ENCODE measurements at regions not wholly inside any gene's neighbourhood (a gene's known extent, or its start where the extent isn't known, plus 50 kb on each side); places are given as distances from the start of the nearest gene placed in this dataset.

- Mint-ChIP-seq H3K27ac (ENCODE audit: unreplicated experiment) (no peak overlapping the region), H3K36me3 (ENCODE audit: low read depth) (no peaks in the 10 kb centered on the region), H3K27me3 (ENCODE audit: low read depth) (peaks cover 14% of the 10 kb centered on the region), H3K9me3 (ENCODE audit: low read depth) (peaks cover 12% of the 10 kb centered on the region), H3K4me1 (ENCODE audit: low read depth) (no peaks in the 10 kb centered on the region), H3K4me3 (ENCODE audit: unreplicated experiment) (no peak overlapping the region)
- TF ChIP-seq CTCF (IDR thresholded peaks at IDR 0.05) = no peak
- no peak for DNase-seq (ENCODE audit: low spot score)
Measured at GRCh38 chr1:29397256-29397590, 160.9 kb downstream of the PTPRU start.

DNA sequence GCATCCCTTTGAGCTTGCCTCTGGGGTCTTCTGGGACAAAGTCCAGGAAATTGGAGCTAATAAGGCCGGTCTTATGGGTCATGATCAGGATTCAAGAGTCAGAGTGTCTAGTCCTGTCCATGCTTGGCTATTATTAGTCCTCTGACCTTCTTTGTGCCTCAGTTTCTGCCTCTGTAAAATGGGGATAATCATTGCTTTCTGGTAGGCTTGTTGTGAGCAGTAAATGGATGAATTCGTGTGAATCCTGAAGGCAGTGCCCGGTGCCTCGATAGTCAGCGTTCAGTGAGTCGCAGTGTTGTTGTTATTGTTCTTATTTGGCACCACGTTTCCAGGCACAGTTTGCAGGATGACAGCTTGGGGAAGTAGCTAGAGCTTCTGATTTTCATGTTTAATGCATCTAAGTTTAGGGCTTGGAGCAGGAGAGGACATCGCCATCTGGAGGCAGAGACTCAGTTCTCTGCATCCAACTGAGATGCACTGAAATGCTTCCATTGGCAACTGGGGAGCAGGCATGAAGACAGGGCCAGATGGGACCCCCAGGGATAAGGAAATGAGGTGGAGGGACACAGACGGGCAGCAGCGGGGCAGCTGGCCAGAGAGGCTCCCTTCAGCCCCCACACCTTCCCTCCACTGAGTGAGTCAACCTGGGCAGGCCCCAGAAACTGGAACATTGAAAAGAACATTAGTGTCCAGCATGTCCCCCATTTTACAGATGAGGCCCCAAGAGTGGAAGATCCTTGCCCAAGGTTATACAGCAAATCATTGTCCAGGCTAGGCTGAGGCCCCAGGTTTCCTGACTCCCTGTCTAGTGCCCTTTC lies 160.3 kb downstream of the PTPRU start:
- DNase-seq (ENCODE audit: low spot score) = no peak
- peaks cover 12% of the 10 kb centered on the region for H3K9me3 Mint-ChIP-seq (ENCODE audit: low read depth)
- H3K27ac Mint-ChIP-seq (ENCODE audit: unreplicated experiment) = no peak overlapping the region
- no peaks in the 10 kb centered on the region for H3K4me1 Mint-ChIP-seq (ENCODE audit: low read depth)
- no peaks in the 10 kb centered on the region for H3K36me3 Mint-ChIP-seq (ENCODE audit: low read depth)
- peak; percentile 58 for TF ChIP-seq CTCF (IDR thresholded peaks at IDR 0.05)
- H3K4me3 Mint-ChIP-seq (ENCODE audit: unreplicated experiment) = no peak overlapping the region
- peaks cover 16% of the 10 kb centered on the region for H3K27me3 Mint-ChIP-seq (ENCODE audit: low read depth)

- Mint-ChIP-seq H3K27me3 (ENCODE audit: low read depth) (peaks cover 19% of the 10 kb centered on the region), H3K4me3 (ENCODE audit: unreplicated experiment) (no peak overlapping the region), H3K27ac (ENCODE audit: unreplicated experiment) (no peak overlapping the region), H3K36me3 (ENCODE audit: low read depth) (no peaks in the 10 kb centered on the region), H3K4me1 (ENCODE audit: low read depth) (no peaks in the 10 kb centered on the region), H3K9me3 (ENCODE audit: low read depth) (peaks cover 8% of the 10 kb centered on the region)
- DNase-seq (ENCODE audit: low spot score) = no peak
- TF ChIP-seq CTCF (IDR thresholded peaks at IDR 0.05) = no peak
Measured at GRCh38 chr1:29395736-29396437, 159.6 kb downstream of the PTPRU start.

GRCh38 chr1:29394521-29395225 lies 158.4 kb downstream of the PTPRU start:
- Mint-ChIP-seq H3K4me1 (ENCODE audit: low read depth) (no peaks in the 10 kb centered on the region), H3K36me3 (ENCODE audit: low read depth) (no peaks in the 10 kb centered on the region), H3K9me3 (ENCODE audit: low read depth) (peaks cover 7% of the 10 kb centered on the region), H3K4me3 (ENCODE audit: unreplicated experiment) (no peak overlapping the region), H3K27ac (ENCODE audit: unreplicated experiment) (no peak overlapping the region), H3K27me3 (ENCODE audit: low read depth) (peaks cover 28% of the 10 kb centered on the region)
- no peak for TF ChIP-seq CTCF (IDR thresholded peaks at IDR 0.05)
- no peak for DNase-seq (ENCODE audit: low spot score)

DNA sequence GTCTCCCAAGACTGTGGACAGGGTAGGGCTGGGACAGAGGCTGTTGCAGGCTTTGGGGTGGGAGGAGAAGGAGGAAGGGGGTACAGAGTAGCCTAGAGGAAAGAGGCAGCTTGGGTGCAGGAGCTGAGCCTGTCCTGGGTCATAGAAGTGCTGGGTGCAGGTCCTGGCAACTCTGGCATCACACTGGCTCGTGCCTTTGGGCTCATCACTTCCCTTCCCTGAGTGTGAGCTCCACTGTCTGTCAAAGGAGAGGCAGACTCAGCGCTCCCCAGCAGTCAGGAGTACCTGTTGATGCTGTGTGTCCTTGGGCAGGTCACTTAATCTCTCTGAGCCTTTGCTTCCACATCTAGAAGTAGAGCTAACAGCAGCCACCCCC lies 157.1 kb downstream of the PTPRU start:
- Mint-ChIP-seq H3K9me3 (ENCODE audit: low read depth) (no peaks in the 10 kb centered on the region), H3K4me3 (ENCODE audit: unreplicated experiment) (no peak overlapping the region), H3K27me3 (ENCODE audit: low read depth) (peaks cover 31% of the 10 kb centered on the region), H3K36me3 (ENCODE audit: low read depth) (no peaks in the 10 kb centered on the region), H3K4me1 (ENCODE audit: low read depth) (no peaks in the 10 kb centered on the region), H3K27ac (ENCODE audit: unreplicated experiment) (no peak overlapping the region)
- TF ChIP-seq CTCF (IDR thresholded peaks at IDR 0.05) = no peak
- DNase-seq (ENCODE audit: low spot score) = no peak
